ENCODE measurements at regions not wholly inside any gene's neighbourhood (a gene's known extent, or its start where the extent isn't known, plus 50 kb on each side); places are given as distances from the start of the nearest gene placed in this dataset.

DNA sequence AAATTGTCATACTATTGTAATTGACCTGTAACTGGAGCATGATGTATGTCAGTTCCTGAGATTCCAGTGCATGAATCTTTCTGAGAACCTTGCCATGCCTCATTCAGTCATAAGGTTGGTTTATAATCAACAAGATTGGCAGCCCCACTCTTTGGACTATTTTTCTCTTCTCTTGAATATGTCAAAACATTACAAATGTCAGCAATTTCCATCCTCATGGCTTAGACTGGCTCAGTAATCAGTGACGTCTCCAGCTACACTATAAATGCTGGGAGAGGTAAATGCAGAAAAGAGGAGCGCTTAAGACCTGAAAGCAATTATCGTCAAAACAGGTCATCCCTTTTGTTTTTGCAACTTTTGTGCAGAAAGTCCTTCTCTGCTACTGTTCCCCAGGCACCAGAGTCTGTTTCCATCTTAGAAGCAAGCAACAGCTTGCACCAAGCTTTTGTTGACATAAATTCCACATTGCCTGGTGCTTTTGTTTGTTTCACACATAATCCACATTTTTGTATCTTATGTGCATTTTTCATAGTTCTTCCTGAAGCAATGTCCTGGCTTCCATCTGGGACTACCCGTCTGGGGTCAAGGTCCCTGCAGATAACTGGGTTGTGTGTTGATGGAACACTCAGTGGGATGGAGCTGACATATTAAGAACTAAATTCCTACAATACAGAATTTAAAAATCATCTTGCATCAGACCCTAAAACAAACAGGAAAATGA is 149.8 kb downstream of the OSR1 start:
- 74 to 80% methylated on average over 4 of the region's 4 CpGs for WGBS, 2 donors
- Histone ChIP-seq H3K9me3 (no peaks in the 10 kb centered on the region), H3K4me1 (no peaks in the 10 kb centered on the region), H3K27me3 (no peaks in the 10 kb centered on the region), H3K27ac (no peak overlapping the region), H3K4me3 (no peak overlapping the region), H3K36me3 (no peaks in the 10 kb centered on the region)
- no peak for TF ChIP-seq CTCF (IDR thresholded peaks at IDR 0.05)
- no peak for TF ChIP-seq POLR2A (IDR thresholded peaks at IDR 0.05)
- TF ChIP-seq EP300 (IDR thresholded peaks at IDR 0.05) = no peak
- DNase-seq (ENCODE audit: low spot score in 2 of 2) = no peak

GRCh38 chr2:19207452-19207851 is 151.0 kb downstream of the OSR1 start:
- Histone ChIP-seq H3K9me3 (no peaks in the 10 kb centered on the region), H3K27ac (no peak overlapping the region), H3K36me3 (no peaks in the 10 kb centered on the region), H3K4me1 (no peaks in the 10 kb centered on the region), H3K27me3 (no peaks in the 10 kb centered on the region), H3K4me3 (no peak overlapping the region)
- 81 to 85% methylated on average over 8 of the region's 8 CpGs for WGBS, 2 donors
- TF ChIP-seq CTCF (IDR thresholded peaks at IDR 0.05) = no peak
- no peak for TF ChIP-seq EP300 (IDR thresholded peaks at IDR 0.05)
- TF ChIP-seq POLR2A (IDR thresholded peaks at IDR 0.05) = no peak
- DNase-seq (ENCODE audit: low spot score in 2 of 2) = no peak

- no peaks in the 10 kb centered on the region for H3K9me3 ChIP-seq
- 36 to 56% methylated on average over 4 of the region's 4 CpGs for WGBS, 2 donors
- H3K36me3 ChIP-seq = no peaks in the 10 kb centered on the region
- H3K27ac ChIP-seq = no peak overlapping the region
- H3K27me3 ChIP-seq = no peaks in the 10 kb centered on the region
- H3K4me1 ChIP-seq = no peaks in the 10 kb centered on the region
- TF ChIP-seq EP300 (IDR thresholded peaks at IDR 0.05) (no peak), CTCF (IDR thresholded peaks at IDR 0.05) (no peak), POLR2A (IDR thresholded peaks at IDR 0.05) (no peak)
- H3K4me3 ChIP-seq = no peak overlapping the region
- DNase-seq (ENCODE audit: low spot score in 2 of 2) = no peak
Observed at GRCh38 chr2:19205983-19206533, 152.4 kb downstream of the OSR1 start.

DNA sequence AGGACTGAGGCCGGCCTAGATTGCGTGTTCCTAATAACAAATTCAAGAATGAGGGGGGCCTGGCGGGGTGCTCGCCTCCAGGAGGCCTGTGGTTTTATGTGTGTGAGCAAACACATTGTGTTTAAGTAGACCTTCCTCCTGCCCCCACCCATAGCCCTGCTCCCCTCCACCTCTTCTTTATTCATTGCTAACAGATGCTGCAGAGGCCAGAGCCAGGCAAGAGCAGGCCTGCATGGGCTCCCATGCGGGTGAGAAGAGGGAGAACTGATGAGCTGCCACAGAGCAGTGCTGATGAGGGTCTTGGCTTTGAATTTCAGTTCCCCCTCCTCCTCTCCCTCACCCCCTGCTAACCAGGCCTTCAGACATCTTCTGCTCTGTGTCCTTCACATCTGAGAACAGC is 154.6 kb downstream of the OSR1 start:
- TF ChIP-seq POLR2A (IDR thresholded peaks at IDR 0.05) (no peak), EP300 (IDR thresholded peaks at IDR 0.05) (no peak), CTCF (IDR thresholded peaks at IDR 0.05) (no peak)
- Histone ChIP-seq H3K9me3 (no peaks in the 10 kb centered on the region), H3K4me1 (no peaks in the 10 kb centered on the region), H3K4me3 (no peak overlapping the region), H3K27me3 (no peaks in the 10 kb centered on the region), H3K36me3 (no peaks in the 10 kb centered on the region), H3K27ac (no peak overlapping the region)
- DNase-seq (ENCODE audit: low spot score in 2 of 2) = no peak
- 83 to 93% methylated on average over 5 of the region's 5 CpGs for WGBS, 2 donors

DNA sequence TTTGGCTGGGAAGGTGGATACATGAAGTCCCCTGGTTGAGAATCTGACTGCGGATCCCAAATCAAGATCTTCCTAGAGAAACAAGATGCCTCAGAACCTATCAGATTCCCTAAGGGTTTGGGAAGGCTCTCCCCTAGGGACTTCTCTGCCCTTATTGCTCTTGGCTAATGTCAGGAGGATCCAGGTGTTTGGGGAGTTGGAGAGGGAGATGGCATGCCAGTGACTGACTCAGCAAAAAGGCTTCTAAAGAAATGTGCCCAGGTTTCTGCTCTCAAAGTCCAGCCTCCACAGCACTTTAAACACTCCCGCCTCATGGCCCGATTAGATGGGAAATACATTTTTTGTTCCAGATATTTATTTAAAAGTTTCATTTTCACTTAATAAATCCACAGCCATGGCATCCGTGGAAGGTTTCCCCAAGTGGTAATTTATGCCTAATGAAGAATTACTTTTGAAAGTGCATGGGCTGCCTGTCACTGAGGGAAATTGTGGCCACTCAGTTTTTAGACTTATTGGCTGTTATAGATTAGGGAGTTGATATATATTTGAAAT is 156.4 kb downstream of the OSR1 start:
- Histone ChIP-seq H3K27me3 (no peaks in the 10 kb centered on the region), H3K36me3 (no peaks in the 10 kb centered on the region), H3K27ac (no peak overlapping the region), H3K4me3 (no peak overlapping the region), H3K4me1 (no peaks in the 10 kb centered on the region), H3K9me3 (peaks cover 0 to 7% (median 0%) of the 10 kb centered on the region in 4 donors)
- TF ChIP-seq CTCF (IDR thresholded peaks at IDR 0.05) (no peak), EP300 (IDR thresholded peaks at IDR 0.05) (no peak), POLR2A (IDR thresholded peaks at IDR 0.05) (no peak)
- no peak for DNase-seq (ENCODE audit: low spot score in 2 of 2)
- WGBS, 2 donors = 84 to 87% methylated on average over 4 of the region's 4 CpGs
